Neural cell (in vitro differentiated cells): ENCODE measurements at regions not wholly inside any gene's neighbourhood (a gene's known extent, or its start where the extent isn't known, plus 50 kb on each side); places are given as distances from the start of the nearest gene placed in this dataset.

Experiments
- H2AFZ ChIP-seq: fragments of 200-600, 300-800 bp; sonication (generic), shearing (Covaris generic); 2 replicates; pipeline ENCODE4 v1.6.0; 2014; ENCODE audit warnings: low read depth, mild to moderate bottlenecking, antibody characterized with exemption, low read length, moderate library complexity
- H3F3A ChIP-seq: fragments of 200-600 bp; shearing (Covaris generic); 2 replicates; pipeline ENCODE4 v1.6.1; 2016; ENCODE audit warnings: mild to moderate bottlenecking, moderate library complexity, mixed read lengths, antibody characterized with exemption, low read length; ENCODE audit not compliant: insufficient read depth, poor library complexity, severe bottlenecking
- H3K27ac ChIP-seq: fragments of 200-600, 300-800 bp; sonication (generic), shearing (Covaris generic); 2 replicates; pipeline ENCODE4 v1.5.1; 2014; ENCODE audit warnings: mild to moderate bottlenecking, low read length, moderate library complexity
- H3K27me3 ChIP-seq: fragments of 300-800, 200-600 bp; sonication (generic), shearing (Covaris generic); 2 replicates; pipeline ENCODE4 v1.6.0; 2014; ENCODE audit warnings: mild to moderate bottlenecking, low read depth, low read length, moderate library complexity; ENCODE audit not compliant: insufficient read depth
- H3K36me3 ChIP-seq: fragments of 300-800, 200-600 bp; sonication (generic), shearing (Covaris generic); 2 replicates; pipeline ENCODE4 v1.5.1; 2014; ENCODE audit warnings: mild to moderate bottlenecking, antibody characterized with exemption, low read length, moderate library complexity; ENCODE audit not compliant: insufficient read depth
- H3K4me2 ChIP-seq: fragments of 300-800, 200-600 bp; sonication (generic), shearing (Covaris generic); 2 replicates; pipeline ENCODE4 v1.6.0; 2014; ENCODE audit warnings: mild to moderate bottlenecking, low read length
- H3K4me3 ChIP-seq: fragments of 300-800, 200-600 bp; sonication (generic), shearing (Covaris generic); 2 replicates; pipeline ENCODE4 v1.5.1; 2014; ENCODE audit warnings: mild to moderate bottlenecking, low read length, moderate library complexity
- H3K79me2 ChIP-seq: fragments of 200-600 bp; shearing (Covaris generic); replicated peaks from 2 replicates; pipeline ENCODE4 v1.6.0; 2014; ENCODE audit warnings: mild to moderate bottlenecking, low read length, moderate library complexity; ENCODE audit not compliant: insufficient read depth
- H3K9ac ChIP-seq: fragments of 300-800, 200-600 bp; sonication (generic), shearing (Covaris generic); 2 replicates; pipeline ENCODE4 v1.6.1; 2016; ENCODE audit warnings: mild to moderate bottlenecking, low read length, mixed read lengths
- H3K9me2 ChIP-seq: fragments of 200-600 bp; shearing (Covaris generic); 2 replicates; pipeline ENCODE4 v1.6.1; 2016; ENCODE audit warnings: mild to moderate bottlenecking, low read length, mixed read lengths; ENCODE audit not compliant: insufficient read depth
- H3K9me3 ChIP-seq: fragments of 200-600, 300-800 bp; sonication (generic), shearing (Covaris generic); 2 replicates; pipeline ENCODE4 v1.6.1; 2016; ENCODE audit warnings: mild to moderate bottlenecking, mixed run types, low read length, moderate library complexity, mixed read lengths
- H4K20me1 ChIP-seq: fragments of 200-600 bp; shearing (Covaris generic); 2 replicates; pipeline ENCODE4 v1.6.1; 2016; ENCODE audit warnings: mild to moderate bottlenecking, mixed run types; ENCODE audit not compliant: insufficient read depth
- EP300 ChIP-seq: fragments of 450-650 bp; conservative IDR thresholded peaks from 2 replicates; pipeline ENCODE4 v1.6.1; 2014; ENCODE audit warnings: antibody characterized with exemption, mild to moderate bottlenecking, moderate library complexity; ENCODE audit not compliant: poor library complexity, severe bottlenecking
- EZH2 ChIP-seq: fragments of 200-600, 300-800 bp; shearing (Covaris generic), sonication (generic); IDR thresholded peaks from 2 replicates; pipeline ENCODE4 v1.6.1; 2014; ENCODE audit warnings: antibody characterized with exemption, low read length, borderline replicate concordance, mild to moderate bottlenecking; ENCODE audit not compliant: insufficient read depth, poor library complexity, severe bottlenecking
- MXI1 ChIP-seq: fragments of 450-650 bp; conservative IDR thresholded peaks from 2 replicates; pipeline ENCODE4 v1.6.1; 2014; ENCODE audit warnings: antibody characterized with exemption, mild to moderate bottlenecking; ENCODE audit not compliant: poor library complexity, severe bottlenecking
- POLR2AphosphoS5 ChIP-seq: IDR thresholded peaks from 2 replicates; pipeline ENCODE4 v1.6.1; 2012
- RAD21 ChIP-seq: fragments of 450-650 bp; conservative IDR thresholded peaks from 2 replicates; pipeline ENCODE4 v1.6.1; 2014; ENCODE audit warnings: antibody characterized with exemption, mild to moderate bottlenecking, moderate library complexity
- SMC3 ChIP-seq: fragments of 450-650 bp; conservative IDR thresholded peaks from 2 replicates; pipeline ENCODE4 v1.6.1; 2014; ENCODE audit warnings: antibody characterized with exemption, mild to moderate bottlenecking, moderate library complexity; ENCODE audit not compliant: poor library complexity
- TAF1 ChIP-seq: IDR thresholded peaks from 2 replicates; pipeline ENCODE4 v1.6.1; 2012; ENCODE audit warnings: low read depth
- TF ChIP-seq, protein P1 (sequence below): IDR thresholded peaks from 2 replicates; pipeline ENCODE4 v1.6.1; 2012; ENCODE audit warnings: borderline replicate concordance
- TF ChIP-seq, protein P2 (sequence below): fragments of 450-650 bp; IDR thresholded peaks from 2 replicates; pipeline ENCODE4 v1.5.1; 2014; ENCODE audit warnings: antibody characterized with exemption, mild to moderate bottlenecking, moderate library complexity; ENCODE audit not compliant: poor library complexity, severe bottlenecking

DNA sequence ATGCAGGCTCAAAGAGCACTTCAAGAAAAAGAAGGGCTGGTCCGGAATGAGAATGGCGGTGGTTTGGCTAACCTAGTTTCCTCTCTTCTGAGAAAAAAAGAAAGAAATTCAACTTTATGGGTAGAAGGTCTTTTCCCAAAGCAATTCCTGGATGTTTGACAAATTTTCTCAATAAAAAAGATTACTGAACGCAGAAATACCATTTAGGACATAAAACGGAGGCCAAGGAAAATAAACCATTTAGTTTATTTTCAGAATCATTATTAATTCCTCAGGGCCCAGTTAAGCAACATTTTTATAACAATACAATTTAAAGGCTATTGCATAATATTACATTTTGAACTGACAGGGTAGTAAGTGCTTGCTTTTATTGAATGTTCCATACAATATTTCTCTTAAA is 284.6 kb upstream of the ANKRD30A start:
- H3K9me2 ChIP-seq = no peaks in the 10 kb centered on the region
- no peaks in the 10 kb centered on the region for H3K79me2 ChIP-seq
- H3F3A ChIP-seq = no peaks in the 10 kb centered on the region
- H2AFZ ChIP-seq = no peak overlapping the region
- H3K27ac ChIP-seq = no peak overlapping the region
- H3K36me3 ChIP-seq = no peaks in the 10 kb centered on the region
- no peak overlapping the region for H3K4me3 ChIP-seq
- TF ChIP-seq EZH2 = no peak
- no peak for TF ChIP-seq SMC3
- TF ChIP-seq POLR2AphosphoS5 = no peak
- TF ChIP-seq, protein P1, sequence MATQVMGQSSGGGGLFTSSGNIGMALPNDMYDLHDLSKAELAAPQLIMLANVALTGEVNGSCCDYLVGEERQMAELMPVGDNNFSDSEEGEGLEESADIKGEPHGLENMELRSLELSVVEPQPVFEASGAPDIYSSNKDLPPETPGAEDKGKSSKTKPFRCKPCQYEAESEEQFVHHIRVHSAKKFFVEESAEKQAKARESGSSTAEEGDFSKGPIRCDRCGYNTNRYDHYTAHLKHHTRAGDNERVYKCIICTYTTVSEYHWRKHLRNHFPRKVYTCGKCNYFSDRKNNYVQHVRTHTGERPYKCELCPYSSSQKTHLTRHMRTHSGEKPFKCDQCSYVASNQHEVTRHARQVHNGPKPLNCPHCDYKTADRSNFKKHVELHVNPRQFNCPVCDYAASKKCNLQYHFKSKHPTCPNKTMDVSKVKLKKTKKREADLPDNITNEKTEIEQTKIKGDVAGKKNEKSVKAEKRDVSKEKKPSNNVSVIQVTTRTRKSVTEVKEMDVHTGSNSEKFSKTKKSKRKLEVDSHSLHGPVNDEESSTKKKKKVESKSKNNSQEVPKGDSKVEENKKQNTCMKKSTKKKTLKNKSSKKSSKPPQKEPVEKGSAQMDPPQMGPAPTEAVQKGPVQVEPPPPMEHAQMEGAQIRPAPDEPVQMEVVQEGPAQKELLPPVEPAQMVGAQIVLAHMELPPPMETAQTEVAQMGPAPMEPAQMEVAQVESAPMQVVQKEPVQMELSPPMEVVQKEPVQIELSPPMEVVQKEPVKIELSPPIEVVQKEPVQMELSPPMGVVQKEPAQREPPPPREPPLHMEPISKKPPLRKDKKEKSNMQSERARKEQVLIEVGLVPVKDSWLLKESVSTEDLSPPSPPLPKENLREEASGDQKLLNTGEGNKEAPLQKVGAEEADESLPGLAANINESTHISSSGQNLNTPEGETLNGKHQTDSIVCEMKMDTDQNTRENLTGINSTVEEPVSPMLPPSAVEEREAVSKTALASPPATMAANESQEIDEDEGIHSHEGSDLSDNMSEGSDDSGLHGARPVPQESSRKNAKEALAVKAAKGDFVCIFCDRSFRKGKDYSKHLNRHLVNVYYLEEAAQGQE = no peak
- no peak for TF ChIP-seq TAF1
- no peak for TF ChIP-seq MXI1
- TF ChIP-seq, protein P2, sequence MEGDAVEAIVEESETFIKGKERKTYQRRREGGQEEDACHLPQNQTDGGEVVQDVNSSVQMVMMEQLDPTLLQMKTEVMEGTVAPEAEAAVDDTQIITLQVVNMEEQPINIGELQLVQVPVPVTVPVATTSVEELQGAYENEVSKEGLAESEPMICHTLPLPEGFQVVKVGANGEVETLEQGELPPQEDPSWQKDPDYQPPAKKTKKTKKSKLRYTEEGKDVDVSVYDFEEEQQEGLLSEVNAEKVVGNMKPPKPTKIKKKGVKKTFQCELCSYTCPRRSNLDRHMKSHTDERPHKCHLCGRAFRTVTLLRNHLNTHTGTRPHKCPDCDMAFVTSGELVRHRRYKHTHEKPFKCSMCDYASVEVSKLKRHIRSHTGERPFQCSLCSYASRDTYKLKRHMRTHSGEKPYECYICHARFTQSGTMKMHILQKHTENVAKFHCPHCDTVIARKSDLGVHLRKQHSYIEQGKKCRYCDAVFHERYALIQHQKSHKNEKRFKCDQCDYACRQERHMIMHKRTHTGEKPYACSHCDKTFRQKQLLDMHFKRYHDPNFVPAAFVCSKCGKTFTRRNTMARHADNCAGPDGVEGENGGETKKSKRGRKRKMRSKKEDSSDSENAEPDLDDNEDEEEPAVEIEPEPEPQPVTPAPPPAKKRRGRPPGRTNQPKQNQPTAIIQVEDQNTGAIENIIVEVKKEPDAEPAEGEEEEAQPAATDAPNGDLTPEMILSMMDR = no peak
- TF ChIP-seq RAD21 = no peak
- no peak for TF ChIP-seq EP300
- H3K4me2 ChIP-seq = no peak overlapping the region
- no peaks in the 10 kb centered on the region for H3K9me3 ChIP-seq
- no peak overlapping the region for H3K9ac ChIP-seq
- no peaks in the 10 kb centered on the region for H4K20me1 ChIP-seq
- no peaks in the 10 kb centered on the region for H3K27me3 ChIP-seq

GRCh38 chr10:36837416-36837815 is 288.0 kb upstream of the ANKRD30A start:
- no peak overlapping the region for H3K9ac ChIP-seq
- H3K27ac ChIP-seq = no peak overlapping the region
- no peak overlapping the region for H3K4me2 ChIP-seq
- H3K9me2 ChIP-seq = no peaks in the 10 kb centered on the region
- H2AFZ ChIP-seq = no peak overlapping the region
- H3K36me3 ChIP-seq = no peaks in the 10 kb centered on the region
- TF ChIP-seq SMC3 = no peak
- TF ChIP-seq, protein P1 = no peak
- TF ChIP-seq POLR2AphosphoS5 = no peak
- TF ChIP-seq, protein P2 = no peak
- no peak for TF ChIP-seq EZH2
- no peak for TF ChIP-seq MXI1
- TF ChIP-seq RAD21 = no peak
- TF ChIP-seq EP300 = no peak
- TF ChIP-seq TAF1 = no peak
- H3K4me3 ChIP-seq = no peak overlapping the region
- no peaks in the 10 kb centered on the region for H3K79me2 ChIP-seq
- no peaks in the 10 kb centered on the region for H3K9me3 ChIP-seq
- H3F3A ChIP-seq = no peaks in the 10 kb centered on the region
- no peaks in the 10 kb centered on the region for H4K20me1 ChIP-seq
- no peaks in the 10 kb centered on the region for H3K27me3 ChIP-seq
